ENCODE measurements at regions not wholly inside any gene's neighbourhood (a gene's known extent, or its start where the extent isn't known, plus 50 kb on each side); places are given as distances from the start of the nearest gene placed in this dataset.

DNA sequence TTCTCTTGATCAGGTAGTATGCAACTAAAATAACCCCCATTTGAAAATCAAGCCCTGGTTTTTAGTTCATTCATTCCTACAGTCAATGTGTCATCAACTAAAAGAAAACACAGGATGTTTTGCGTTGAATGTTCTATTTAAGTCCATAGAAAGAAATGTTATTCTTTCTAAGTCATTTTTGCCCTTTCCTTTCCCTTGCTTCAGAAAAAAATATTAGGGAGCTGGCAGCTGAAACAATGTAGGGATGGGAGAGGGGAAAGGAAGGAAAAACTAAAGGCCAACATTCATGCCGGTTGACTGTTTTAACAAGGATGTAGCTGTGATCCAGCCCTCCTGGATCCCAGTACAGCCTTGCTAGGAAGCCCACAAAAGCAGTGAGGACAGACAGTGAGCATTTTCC lies 155.1 kb downstream of the BTG1 start:
- TF ChIP-seq SPI1 (IDR thresholded peaks at IDR 0.05; ENCODE audit: borderline replicate concordance, low read depth): no peak
- TF ChIP-seq GABPA (IDR thresholded peaks at IDR 0.05; ENCODE audit: low read depth): no peak
- no peak for TF ChIP-seq POLR2AphosphoS5 (IDR thresholded peaks at IDR 0.05; ENCODE audit: low read depth)
- TF ChIP-seq, protein P1, sequence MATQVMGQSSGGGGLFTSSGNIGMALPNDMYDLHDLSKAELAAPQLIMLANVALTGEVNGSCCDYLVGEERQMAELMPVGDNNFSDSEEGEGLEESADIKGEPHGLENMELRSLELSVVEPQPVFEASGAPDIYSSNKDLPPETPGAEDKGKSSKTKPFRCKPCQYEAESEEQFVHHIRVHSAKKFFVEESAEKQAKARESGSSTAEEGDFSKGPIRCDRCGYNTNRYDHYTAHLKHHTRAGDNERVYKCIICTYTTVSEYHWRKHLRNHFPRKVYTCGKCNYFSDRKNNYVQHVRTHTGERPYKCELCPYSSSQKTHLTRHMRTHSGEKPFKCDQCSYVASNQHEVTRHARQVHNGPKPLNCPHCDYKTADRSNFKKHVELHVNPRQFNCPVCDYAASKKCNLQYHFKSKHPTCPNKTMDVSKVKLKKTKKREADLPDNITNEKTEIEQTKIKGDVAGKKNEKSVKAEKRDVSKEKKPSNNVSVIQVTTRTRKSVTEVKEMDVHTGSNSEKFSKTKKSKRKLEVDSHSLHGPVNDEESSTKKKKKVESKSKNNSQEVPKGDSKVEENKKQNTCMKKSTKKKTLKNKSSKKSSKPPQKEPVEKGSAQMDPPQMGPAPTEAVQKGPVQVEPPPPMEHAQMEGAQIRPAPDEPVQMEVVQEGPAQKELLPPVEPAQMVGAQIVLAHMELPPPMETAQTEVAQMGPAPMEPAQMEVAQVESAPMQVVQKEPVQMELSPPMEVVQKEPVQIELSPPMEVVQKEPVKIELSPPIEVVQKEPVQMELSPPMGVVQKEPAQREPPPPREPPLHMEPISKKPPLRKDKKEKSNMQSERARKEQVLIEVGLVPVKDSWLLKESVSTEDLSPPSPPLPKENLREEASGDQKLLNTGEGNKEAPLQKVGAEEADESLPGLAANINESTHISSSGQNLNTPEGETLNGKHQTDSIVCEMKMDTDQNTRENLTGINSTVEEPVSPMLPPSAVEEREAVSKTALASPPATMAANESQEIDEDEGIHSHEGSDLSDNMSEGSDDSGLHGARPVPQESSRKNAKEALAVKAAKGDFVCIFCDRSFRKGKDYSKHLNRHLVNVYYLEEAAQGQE (IDR thresholded peaks at IDR 0.05; ENCODE audit: insufficient replicate concordance, low read depth): no peak
- TF ChIP-seq, protein P2, sequence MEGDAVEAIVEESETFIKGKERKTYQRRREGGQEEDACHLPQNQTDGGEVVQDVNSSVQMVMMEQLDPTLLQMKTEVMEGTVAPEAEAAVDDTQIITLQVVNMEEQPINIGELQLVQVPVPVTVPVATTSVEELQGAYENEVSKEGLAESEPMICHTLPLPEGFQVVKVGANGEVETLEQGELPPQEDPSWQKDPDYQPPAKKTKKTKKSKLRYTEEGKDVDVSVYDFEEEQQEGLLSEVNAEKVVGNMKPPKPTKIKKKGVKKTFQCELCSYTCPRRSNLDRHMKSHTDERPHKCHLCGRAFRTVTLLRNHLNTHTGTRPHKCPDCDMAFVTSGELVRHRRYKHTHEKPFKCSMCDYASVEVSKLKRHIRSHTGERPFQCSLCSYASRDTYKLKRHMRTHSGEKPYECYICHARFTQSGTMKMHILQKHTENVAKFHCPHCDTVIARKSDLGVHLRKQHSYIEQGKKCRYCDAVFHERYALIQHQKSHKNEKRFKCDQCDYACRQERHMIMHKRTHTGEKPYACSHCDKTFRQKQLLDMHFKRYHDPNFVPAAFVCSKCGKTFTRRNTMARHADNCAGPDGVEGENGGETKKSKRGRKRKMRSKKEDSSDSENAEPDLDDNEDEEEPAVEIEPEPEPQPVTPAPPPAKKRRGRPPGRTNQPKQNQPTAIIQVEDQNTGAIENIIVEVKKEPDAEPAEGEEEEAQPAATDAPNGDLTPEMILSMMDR (IDR thresholded peaks at IDR 0.05; ENCODE audit: insufficient read depth, low read length): no peak
- H3K27ac ChIP-seq (replicated peaks): no peak overlapping the region
- DNase-seq (ENCODE audit: low read depth in 1 of 2, low spot score in 1 of 2): no peak

DNA sequence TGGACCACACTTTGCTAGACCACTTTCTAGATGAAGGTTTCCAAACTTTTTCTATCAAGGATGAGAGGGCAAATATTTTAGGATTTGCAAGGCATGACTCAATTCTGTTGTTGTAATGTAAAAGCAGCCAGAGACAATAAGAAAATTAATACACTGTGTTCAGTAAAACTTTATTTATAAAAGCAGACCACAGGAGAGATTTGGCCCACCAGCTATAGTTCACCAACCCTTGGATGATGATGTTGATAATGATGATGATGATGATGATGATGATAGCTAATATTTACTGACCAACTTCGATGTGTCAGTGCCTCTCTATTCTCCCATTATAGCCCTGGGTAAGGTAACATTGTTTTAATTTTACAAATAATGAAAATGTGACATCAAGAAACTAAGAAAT lies 156.5 kb downstream of the BTG1 start:
- H3K27ac ChIP-seq (replicated peaks): no peak overlapping the region
- no peak for DNase-seq (ENCODE audit: low read depth in 1 of 2, low spot score in 1 of 2)

More for the DNA sequence above, 155.1 kb downstream of the BTG1 start:
- Histone ChIP-seq H3K4me3 (replicated peaks; ENCODE audit: insufficient read depth, low read length) (no peak overlapping the region), H3K27me3 (ENCODE audit: insufficient read depth, poor library complexity, severe bottlenecking) (no peaks in the 10 kb centered on the region)

DNA sequence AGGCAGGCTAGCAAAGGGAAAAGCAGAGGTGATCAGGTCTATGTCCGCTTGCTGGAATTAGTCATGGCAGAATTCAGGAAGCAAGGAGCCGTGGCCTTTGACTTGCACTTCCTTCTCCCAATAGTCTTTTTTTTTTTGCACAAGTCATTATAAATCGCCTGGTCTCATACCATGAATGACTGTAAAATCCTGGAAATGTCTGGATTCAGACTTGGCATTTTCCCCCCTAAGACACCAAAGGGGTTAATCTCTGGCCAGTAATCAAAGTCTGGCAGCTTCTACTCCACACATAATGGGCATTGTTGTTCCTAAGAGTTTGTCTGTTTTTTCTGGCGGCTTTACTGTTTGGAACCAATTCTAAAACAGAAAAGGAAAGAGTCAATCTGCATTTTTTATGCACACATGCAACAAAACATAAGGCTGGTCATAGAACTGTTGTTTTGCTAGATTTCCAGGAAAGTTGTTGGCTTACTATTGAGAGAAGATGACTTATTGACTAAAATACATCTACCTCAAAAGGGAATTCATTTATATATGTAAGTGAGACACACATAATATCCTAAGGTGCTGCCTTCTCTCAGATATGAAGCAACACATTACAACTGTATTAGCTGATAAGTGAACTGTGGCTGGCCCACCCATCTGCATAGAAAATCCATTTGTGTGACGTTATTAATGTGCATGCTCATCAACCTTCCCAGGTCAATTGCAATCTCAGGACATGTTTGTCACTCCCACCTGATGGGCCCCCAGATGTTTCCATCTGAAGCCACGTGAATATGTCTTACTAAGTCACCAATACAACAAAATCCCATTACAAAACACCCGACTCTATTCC lies 157.3 kb downstream of the BTG1 start:
- no peak overlapping the region for H3K4me3 ChIP-seq (replicated peaks; ENCODE audit: insufficient read depth, low read length)
- H3K27ac ChIP-seq (replicated peaks): no peak overlapping the region
- DNase-seq (ENCODE audit: low read depth in 1 of 2, low spot score in 1 of 2): no peak
- H3K27me3 ChIP-seq (ENCODE audit: insufficient read depth, poor library complexity, severe bottlenecking): no peaks in the 10 kb centered on the region
- TF ChIP-seq, protein P1 (IDR thresholded peaks at IDR 0.05; ENCODE audit: insufficient replicate concordance, low read depth): no peak
- TF ChIP-seq, protein P2 (IDR thresholded peaks at IDR 0.05; ENCODE audit: insufficient read depth, low read length): no peak
- TF ChIP-seq SPI1 (IDR thresholded peaks at IDR 0.05; ENCODE audit: borderline replicate concordance, low read depth): no peak
- no peak for TF ChIP-seq GABPA (IDR thresholded peaks at IDR 0.05; ENCODE audit: low read depth)

More for the DNA sequence above, 156.5 kb downstream of the BTG1 start:
- H3K27me3 ChIP-seq (ENCODE audit: insufficient read depth, poor library complexity, severe bottlenecking): no peaks in the 10 kb centered on the region
- no peak for TF ChIP-seq SPI1 (IDR thresholded peaks at IDR 0.05; ENCODE audit: borderline replicate concordance, low read depth)
- TF ChIP-seq POLR2AphosphoS5 (IDR thresholded peaks at IDR 0.05; ENCODE audit: low read depth): no peak
- no peak for TF ChIP-seq GABPA (IDR thresholded peaks at IDR 0.05; ENCODE audit: low read depth)
- TF ChIP-seq, protein P1 (IDR thresholded peaks at IDR 0.05; ENCODE audit: insufficient replicate concordance, low read depth): no peak
- TF ChIP-seq, protein P2 (IDR thresholded peaks at IDR 0.05; ENCODE audit: insufficient read depth, low read length): no peak
- H3K4me3 ChIP-seq (replicated peaks; ENCODE audit: insufficient read depth, low read length): no peak overlapping the region
